Activated T-cell treated with anti-CD3 and anti-CD28 coated beads for 24 hours (primary cell): ENCODE measurements at regions not wholly inside any gene's neighbourhood (a gene's known extent, or its start where the extent isn't known, plus 50 kb on each side); places are given as distances from the start of the nearest gene placed in this dataset.

ENCODE experiments used
- DNase-seq: peaks from one replicate; pipeline ENCODE4 v3.0.0-alpha.2; 2020; ENCODE audit warnings: low read depth

GRCh38 chr5:2131826-2132496, 249.2 kb upstream of the IRX4 start:
- no peak for DNase-seq

GRCh38 chr5:2131196-2131595, 248.5 kb upstream of the IRX4 start:
- DNase-seq: no peak

GRCh38 chr5:2130361-2130760, 247.6 kb upstream of the IRX4 start:
- no peak for DNase-seq

- DNase-seq: no peak
These were observed 247.0 kb upstream of the IRX4 start for GRCh38 chr5:2129568-2130272.

GRCh38 chr5:2128686-2129355, 246.1 kb upstream of the IRX4 start:
- DNase-seq: no peak

- DNase-seq: no peak
These were observed 243.8 kb upstream of the IRX4 start for GRCh38 chr5:2126512-2126911.

GRCh38 chr5:2125901-2126265, 243.2 kb upstream of the IRX4 start:
- DNase-seq: no peak

GRCh38 chr5:2125171-2125900, 242.6 kb upstream of the IRX4 start:
- no peak for DNase-seq

- no peak for DNase-seq
These were observed 241.9 kb upstream of the IRX4 start for GRCh38 chr5:2124434-2125170.

GRCh38 chr5:2123874-2124273, 241.1 kb upstream of the IRX4 start:
- DNase-seq: no peak

- no peak for DNase-seq
These were observed 237.6 kb upstream of the IRX4 start for GRCh38 chr5:2120361-2120760.

- DNase-seq: no peak
These were observed 236.8 kb upstream of the IRX4 start for GRCh38 chr5:2119573-2119972.

GRCh38 chr5:2113348-2114131, 230.8 kb upstream of the IRX4 start:
- DNase-seq: no peak

- DNase-seq: no peak
These were observed 229.7 kb upstream of the IRX4 start for GRCh38 chr5:2112173-2113025.

- no peak for DNase-seq
These were observed 228.9 kb upstream of the IRX4 start for GRCh38 chr5:2111569-2112105.

- DNase-seq: no peak
These were observed 228.3 kb upstream of the IRX4 start for GRCh38 chr5:2110934-2111462.

GRCh38 chr5:2110137-2110933, 227.6 kb upstream of the IRX4 start:
- no peak for DNase-seq

- no peak for DNase-seq
These were observed 226.8 kb upstream of the IRX4 start for GRCh38 chr5:2109566-2109965.

- DNase-seq: no peak
These were observed 224.0 kb upstream of the IRX4 start for GRCh38 chr5:2106721-2107120.
